SH-SY5Y (cell line): ENCODE measurements at regions not wholly inside any gene's neighbourhood (a gene's known extent, or its start where the extent isn't known, plus 50 kb on each side); places are given as distances from the start of the nearest gene placed in this dataset.

Source experiments
- GATA2 ChIP-seq: IDR thresholded peaks from 2 replicates; pipeline ENCODE4 v1.6.1; 2011; ENCODE audit warnings: mild to moderate bottlenecking, low read depth, low read length
- GATA3 ChIP-seq: IDR thresholded peaks from 2 replicates; pipeline ENCODE4 v1.6.1; 2011; ENCODE audit warnings: low read depth, mild to moderate bottlenecking, low read length, moderate library complexity

- TF ChIP-seq GATA3 (no peak), GATA2 (no peak)
Measured at GRCh38 chr5:166200532-166200931, 2090.9 kb upstream of the WWC1 start.

GRCh38 chr5:166211640-166212039, 2079.8 kb upstream of the WWC1 start:
- TF ChIP-seq GATA3 (no peak), GATA2 (no peak)

- TF ChIP-seq GATA3 (no peak), GATA2 (no peak)
Measured at GRCh38 chr5:166236327-166236726, 2055.1 kb upstream of the WWC1 start.

- TF ChIP-seq GATA2 (no peak), GATA3 (no peak)
Measured at GRCh38 chr5:166240705-166241104, 2050.7 kb upstream of the WWC1 start.

- TF ChIP-seq GATA2 (no peak), GATA3 (no peak)
Measured at GRCh38 chr5:166245556-166245955, 2045.9 kb upstream of the WWC1 start.

GRCh38 chr5:166251786-166252185, 2039.7 kb upstream of the WWC1 start:
- no peak for TF ChIP-seq GATA2
- TF ChIP-seq GATA3: no peak

GRCh38 chr5:166257661-166258060, 2033.8 kb upstream of the WWC1 start:
- no peak for TF ChIP-seq GATA2
- no peak for TF ChIP-seq GATA3

- no peak for TF ChIP-seq GATA3
- TF ChIP-seq GATA2: no peak
Measured at GRCh38 chr5:166262395-166262794, 2029.0 kb upstream of the WWC1 start.

GRCh38 chr5:166267907-166268306, 2023.5 kb upstream of the WWC1 start:
- TF ChIP-seq GATA2 (no peak), GATA3 (no peak)

GRCh38 chr5:166270712-166271111, 2020.7 kb upstream of the WWC1 start:
- TF ChIP-seq GATA2: peak; percentile 49; the same call in 1 of the 2 replicates
- no peak for TF ChIP-seq GATA3

- TF ChIP-seq GATA3: no peak
- TF ChIP-seq GATA2: no peak
Measured at GRCh38 chr5:166276006-166276405, 2015.4 kb upstream of the WWC1 start.

GRCh38 chr5:166279828-166280227, 2011.6 kb upstream of the WWC1 start:
- TF ChIP-seq GATA2: no peak
- no peak for TF ChIP-seq GATA3

GRCh38 chr5:166281433-166281832, 2010.0 kb upstream of the WWC1 start:
- TF ChIP-seq GATA2: no peak
- TF ChIP-seq GATA3: no peak

GRCh38 chr5:166282939-166283338, 2008.5 kb upstream of the WWC1 start:
- TF ChIP-seq GATA2: no peak
- TF ChIP-seq GATA3: no peak

GRCh38 chr5:166285361-166285760, 2006.1 kb upstream of the WWC1 start:
- TF ChIP-seq GATA2 (no peak), GATA3 (no peak)

GRCh38 chr5:166286832-166287231, 2004.6 kb upstream of the WWC1 start:
- peak; percentile 78 for TF ChIP-seq GATA2
- TF ChIP-seq GATA3: peak; percentile 97

- no peak for TF ChIP-seq GATA3
- TF ChIP-seq GATA2: no peak
Measured at GRCh38 chr5:166287866-166288265, 2003.6 kb upstream of the WWC1 start.
